Colonic mucosa (tissue), 4 donors: ENCODE measurements at regions not wholly inside any gene's neighbourhood (a gene's known extent, or its start where the extent isn't known, plus 50 kb on each side); places are given as distances from the start of the nearest gene placed in this dataset.
"Not testable (repeated sequence)": the region's sequence is repeated elsewhere in the genome, so short reads cannot be mapped to it uniquely, and the experiment has no call there.

ENCODE experiments used
- DNase-seq: peaks from one replicate; pipeline ENCODE4 v3.0.0-alpha.2; 2020
- H3K27ac ChIP-seq: fragments of 200-600 bp; one replicate; pipeline ENCODE4 v1.8.0; 2021
- H3K27me3 ChIP-seq: fragments of 200-600 bp; one replicate; pipeline ENCODE4 v1.8.0; 2021
- H3K36me3 ChIP-seq: fragments of 200-600 bp; one replicate; pipeline ENCODE4 v1.8.0; 2021
- H3K4me1 ChIP-seq: fragments of 200-600 bp; one replicate; pipeline ENCODE4 v1.8.0; 2021; ENCODE audit warnings: mild to moderate bottlenecking
- H3K4me3 ChIP-seq: fragments of 200-600 bp; one replicate; pipeline ENCODE4 v1.8.0; 2021
- H3K9ac ChIP-seq, 2 donors: one replicate each; pipeline ENCODE4 v1.7.0; 2013; ENCODE audit warnings: control low read depth in 2 of 2, low read depth in 2 of 2, low read length in 2 of 2
- H3K9me3 ChIP-seq: fragments of 200-600 bp; one replicate; pipeline ENCODE4 v1.8.0; 2021
- intact Hi-C: fragments of 100-400 bp; cut with DNase I; formaldehyde crosslinking; loops from one replicate; pipeline ENCODE4 v1.14.1; 2022
- TF ChIP-seq, protein P1 (sequence below): fragments of 200-600 bp; IDR thresholded peaks from one replicate; pipeline ENCODE4 v1.8.0; 2022; ENCODE audit warnings: antibody characterized with exemption, mild to moderate bottlenecking
- donor health status: healthy.
- donor health status: DM: no; HTN: no; CAD: no.
- donor health status: DM: no; HTN: no; CAD: no.

DNA sequence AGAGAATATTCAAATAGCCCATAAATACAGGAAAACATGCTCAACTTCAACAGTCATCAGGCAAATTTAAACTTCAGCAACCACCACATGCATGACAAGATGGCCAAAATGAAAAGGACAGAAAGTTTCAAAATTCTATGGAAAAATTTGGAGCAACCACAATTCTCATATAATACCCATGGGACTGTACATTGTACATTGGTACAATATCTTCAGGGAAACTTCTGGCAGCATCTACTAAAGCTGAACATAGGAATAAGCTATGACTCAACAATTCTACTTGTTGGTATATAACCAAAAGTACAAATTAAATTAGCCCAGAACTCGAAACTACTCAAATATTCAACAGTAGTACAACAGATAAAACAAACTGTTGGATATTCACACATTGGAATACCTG is 847.6 kb downstream of the TBL1XR1 start:
- TF ChIP-seq, protein P1, sequence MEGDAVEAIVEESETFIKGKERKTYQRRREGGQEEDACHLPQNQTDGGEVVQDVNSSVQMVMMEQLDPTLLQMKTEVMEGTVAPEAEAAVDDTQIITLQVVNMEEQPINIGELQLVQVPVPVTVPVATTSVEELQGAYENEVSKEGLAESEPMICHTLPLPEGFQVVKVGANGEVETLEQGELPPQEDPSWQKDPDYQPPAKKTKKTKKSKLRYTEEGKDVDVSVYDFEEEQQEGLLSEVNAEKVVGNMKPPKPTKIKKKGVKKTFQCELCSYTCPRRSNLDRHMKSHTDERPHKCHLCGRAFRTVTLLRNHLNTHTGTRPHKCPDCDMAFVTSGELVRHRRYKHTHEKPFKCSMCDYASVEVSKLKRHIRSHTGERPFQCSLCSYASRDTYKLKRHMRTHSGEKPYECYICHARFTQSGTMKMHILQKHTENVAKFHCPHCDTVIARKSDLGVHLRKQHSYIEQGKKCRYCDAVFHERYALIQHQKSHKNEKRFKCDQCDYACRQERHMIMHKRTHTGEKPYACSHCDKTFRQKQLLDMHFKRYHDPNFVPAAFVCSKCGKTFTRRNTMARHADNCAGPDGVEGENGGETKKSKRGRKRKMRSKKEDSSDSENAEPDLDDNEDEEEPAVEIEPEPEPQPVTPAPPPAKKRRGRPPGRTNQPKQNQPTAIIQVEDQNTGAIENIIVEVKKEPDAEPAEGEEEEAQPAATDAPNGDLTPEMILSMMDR: no peak
- Histone ChIP-seq H3K27me3 (no peaks in the 10 kb centered on the region), H3K9me3 (no peaks in the 10 kb centered on the region), H3K4me1 (no peaks in the 10 kb centered on the region), H3K9ac (no peak overlapping the region), H3K27ac (no peak overlapping the region), H3K4me3 (no peak overlapping the region), H3K36me3 (no peaks in the 10 kb centered on the region)
- DNase-seq: no peak
- intact Hi-C loops: no loop called here

GRCh38 chr3:176347424-176348146 is 849.7 kb downstream of the TBL1XR1 start:
- DNase-seq: no peak
- TF ChIP-seq, protein P1: no peak
- no peak overlapping the region for H3K4me3 ChIP-seq
- intact Hi-C loops: no loop called here
- H3K27ac ChIP-seq: no peak overlapping the region
- H3K36me3 ChIP-seq: no peaks in the 10 kb centered on the region
- H3K4me1 ChIP-seq: no peaks in the 10 kb centered on the region
- H3K9me3 ChIP-seq: no peaks in the 10 kb centered on the region
- H3K9ac ChIP-seq: no peak overlapping the region
- no peaks in the 10 kb centered on the region for H3K27me3 ChIP-seq

DNA sequence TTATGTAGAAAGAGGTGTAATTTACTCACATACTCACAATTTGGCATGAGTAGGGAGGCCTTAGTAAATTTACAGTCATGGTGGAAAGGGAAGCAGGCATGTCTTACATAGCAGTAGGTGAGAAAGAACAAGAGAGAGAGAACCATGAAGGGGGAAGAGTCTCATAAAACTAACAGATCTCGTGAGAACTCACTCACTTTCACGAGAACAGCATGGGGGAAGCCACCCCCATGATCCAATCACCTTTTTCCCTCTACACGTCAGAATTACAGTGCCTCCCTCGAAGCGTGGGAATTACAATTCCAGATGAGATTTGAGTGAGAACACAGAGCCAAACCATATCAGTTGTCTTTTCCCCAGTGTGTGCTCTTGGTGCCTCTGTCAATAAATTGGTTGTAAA is 855.3 kb downstream of the TBL1XR1 start:
- intact Hi-C loops: no loop called here
- H3K4me3 ChIP-seq: no peak overlapping the region
- no peaks in the 10 kb centered on the region for H3K36me3 ChIP-seq
- no peaks in the 10 kb centered on the region for H3K27me3 ChIP-seq
- H3K9me3 ChIP-seq: no peaks in the 10 kb centered on the region
- no peak for DNase-seq
- no peak overlapping the region for H3K9ac ChIP-seq
- H3K27ac ChIP-seq: no peak overlapping the region
- TF ChIP-seq, protein P1: no peak
- no peaks in the 10 kb centered on the region for H3K4me1 ChIP-seq

GRCh38 chr3:176328666-176329065 is 868.6 kb downstream of the TBL1XR1 start:
- Histone ChIP-seq H3K4me3 (no peak overlapping the region), H3K27ac (no peak overlapping the region), H3K9me3 (no peaks in the 10 kb centered on the region), H3K36me3 (no peaks in the 10 kb centered on the region), H3K27me3 (no peaks in the 10 kb centered on the region), H3K9ac (no peak overlapping the region), H3K4me1 (no peaks in the 10 kb centered on the region)
- no peak for DNase-seq
- TF ChIP-seq, protein P1: no peak
- intact Hi-C loops: no loop called here

DNA sequence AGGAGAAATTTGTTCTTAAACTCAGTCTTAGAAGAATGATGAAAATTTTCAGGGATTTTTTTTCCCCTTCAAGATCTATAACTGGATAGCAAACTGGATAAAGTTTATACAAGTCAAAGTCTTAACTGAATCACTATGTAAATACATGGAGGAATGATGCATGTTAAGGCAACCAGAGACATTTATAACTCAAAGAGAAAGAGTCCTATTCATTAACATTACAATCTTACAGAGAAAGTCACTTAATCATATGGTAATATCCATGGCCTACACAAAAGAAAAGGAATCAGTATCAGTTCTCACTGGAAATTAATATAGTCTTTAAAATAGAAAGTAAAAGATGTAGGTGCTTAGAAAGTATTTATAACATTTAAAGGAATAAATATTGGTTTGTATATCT is 869.1 kb downstream of the TBL1XR1 start:
- Histone ChIP-seq H3K4me1 (no peaks in the 10 kb centered on the region), H3K4me3 (no peak overlapping the region), H3K27me3 (no peaks in the 10 kb centered on the region), H3K9me3 (no peaks in the 10 kb centered on the region), H3K36me3 (no peaks in the 10 kb centered on the region), H3K9ac (no peak overlapping the region), H3K27ac (no peak overlapping the region)
- no peak for DNase-seq
- TF ChIP-seq, protein P1: no peak
- intact Hi-C loops: no loop called here

DNA sequence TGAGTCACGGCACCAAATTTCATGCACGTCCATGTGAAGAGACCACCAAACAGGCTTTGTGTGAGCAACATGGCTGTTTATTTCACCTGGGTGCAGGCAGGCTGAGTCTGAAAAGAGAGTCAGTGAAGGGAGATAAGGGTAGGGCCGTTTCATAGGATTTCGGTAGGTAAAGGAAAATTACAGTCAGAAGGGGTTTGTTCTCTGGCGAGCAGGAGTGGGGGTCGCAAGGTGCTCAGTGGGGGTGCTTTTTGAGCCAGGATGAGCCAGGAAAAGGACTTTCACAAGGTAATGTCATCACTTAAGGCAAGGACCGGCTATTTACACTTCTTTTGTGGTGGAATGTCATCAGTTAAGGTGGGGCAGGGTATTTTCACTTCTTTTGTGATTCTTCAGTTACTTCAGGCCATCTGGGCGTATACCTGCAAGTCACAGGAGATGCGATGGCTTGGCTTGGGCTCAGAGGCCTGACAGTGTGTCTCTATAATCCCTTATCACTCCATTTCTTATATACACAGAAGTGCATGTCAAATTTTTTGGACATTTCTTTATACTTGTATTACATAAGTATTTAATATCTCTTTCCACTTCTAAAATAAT is 870.3 kb downstream of the TBL1XR1 start:
- H3K27ac ChIP-seq, H3K27me3 ChIP-seq, H3K4me1 ChIP-seq, H3K4me3 ChIP-seq, H3K9me3 ChIP-seq, H3K36me3 ChIP-seq, H3K9ac ChIP-seq, intact Hi-C loops, DNase-seq: not testable (repeated sequence)

GRCh38 chr3:176321532-176321931 is 875.8 kb downstream of the TBL1XR1 start:
- H3K36me3 ChIP-seq, H3K27me3 ChIP-seq, DNase-seq, H3K27ac ChIP-seq, H3K9ac ChIP-seq, H3K9me3 ChIP-seq, H3K4me1 ChIP-seq, H3K4me3 ChIP-seq, intact Hi-C loops: not testable (repeated sequence)
